Left ventricle myocardium inferior (tissue), 1 donor: ENCODE measurements at regions not wholly inside any gene's neighbourhood (a gene's known extent, or its start where the extent isn't known, plus 50 kb on each side); places are given as distances from the start of the nearest gene placed in this dataset.

ENCODE experiments used
- DNase-seq: peaks from one replicate; pipeline ENCODE4 v3.0.0-alpha.2; 2020
- H3K27ac ChIP-seq: fragments of 200-600 bp; replicated peaks from 2 replicates; pipeline ENCODE4 v1.8.0; 2021
- H3K27me3 ChIP-seq: fragments of 200-600 bp; 2 replicates; pipeline ENCODE4 v1.8.0; 2021; ENCODE audit warnings: low read depth
- H3K36me3 ChIP-seq: fragments of 200-600 bp; 2 replicates; pipeline ENCODE4 v1.8.0; 2021
- H3K4me1 ChIP-seq: fragments of 200-600 bp; 2 replicates; pipeline ENCODE4 v1.8.0; 2021
- H3K4me3 ChIP-seq: fragments of 200-600 bp; 2 replicates; pipeline ENCODE4 v1.8.0; 2021; ENCODE audit warnings: mild to moderate bottlenecking, moderate library complexity
- H3K9me3 ChIP-seq: fragments of 200-600 bp; replicated peaks from 2 replicates; pipeline ENCODE4 v1.8.0; 2021
- CTCF ChIP-seq: fragments of 200-600 bp; IDR thresholded peaks from 2 replicates; pipeline ENCODE4 v1.8.0; 2021; ENCODE audit warnings: antibody characterized with exemption, mild to moderate bottlenecking, borderline replicate concordance
- intact Hi-C: fragments of 100-400 bp; cut with micrococcal nuclease; formaldehyde crosslinking; loops from one replicate; pipeline ENCODE4 v1.11.0; 2022
- donor health status: DM: no; HTN: yes; CAD: no; lungs with severe emphysema.

GRCh38 chr5:167509076-167509475 is 782.4 kb upstream of the WWC1 start:
- Histone ChIP-seq H3K4me3 (no peak overlapping the region), H3K4me1 (no peaks in the 10 kb centered on the region), H3K27me3 (peaks cover 25% of the 10 kb centered on the region), H3K27ac (no peak overlapping the region), H3K9me3 (no peaks in the 10 kb centered on the region), H3K36me3 (no peaks in the 10 kb centered on the region)
- no peak for DNase-seq
- intact Hi-C loops: no loop called here
- TF ChIP-seq CTCF: no peak

- no peak for DNase-seq
- intact Hi-C loops: no loop called here
- no peak for TF ChIP-seq CTCF
- no peaks in the 10 kb centered on the region for H3K9me3 ChIP-seq
- H3K36me3 ChIP-seq: no peaks in the 10 kb centered on the region
- H3K4me1 ChIP-seq: no peaks in the 10 kb centered on the region
- peaks cover 19% of the 10 kb centered on the region for H3K27me3 ChIP-seq
- no peak overlapping the region for H3K4me3 ChIP-seq
- H3K27ac ChIP-seq: no peak overlapping the region
Observed at GRCh38 chr5:167511276-167511675, 780.2 kb upstream of the WWC1 start.

GRCh38 chr5:167512111-167512510 is 779.3 kb upstream of the WWC1 start:
- Histone ChIP-seq H3K27me3 (peaks cover 19% of the 10 kb centered on the region), H3K9me3 (no peaks in the 10 kb centered on the region), H3K27ac (no peak overlapping the region), H3K4me1 (no peaks in the 10 kb centered on the region), H3K36me3 (no peaks in the 10 kb centered on the region), H3K4me3 (no peak overlapping the region)
- intact Hi-C loops: no loop called here
- no peak for TF ChIP-seq CTCF
- DNase-seq: no peak

- H3K4me3 ChIP-seq: no peak overlapping the region
- no peaks in the 10 kb centered on the region for H3K36me3 ChIP-seq
- no peaks in the 10 kb centered on the region for H3K9me3 ChIP-seq
- no peak for DNase-seq
- H3K4me1 ChIP-seq: no peaks in the 10 kb centered on the region
- peaks cover 15% of the 10 kb centered on the region for H3K27me3 ChIP-seq
- TF ChIP-seq CTCF: no peak
- H3K27ac ChIP-seq: no peak overlapping the region
- intact Hi-C loops: no loop called here
Observed at GRCh38 chr5:167513381-167513780, 778.1 kb upstream of the WWC1 start.

- Histone ChIP-seq H3K4me1 (no peaks in the 10 kb centered on the region), H3K27me3 (peaks cover 9% of the 10 kb centered on the region), H3K4me3 (no peak overlapping the region), H3K27ac (no peak overlapping the region), H3K9me3 (no peaks in the 10 kb centered on the region), H3K36me3 (no peaks in the 10 kb centered on the region)
- no peak for DNase-seq
- intact Hi-C loops: no loop called here
- no peak for TF ChIP-seq CTCF
Observed at GRCh38 chr5:167514461-167514860, 777.0 kb upstream of the WWC1 start.

- Histone ChIP-seq H3K27ac (no peak overlapping the region), H3K4me1 (no peaks in the 10 kb centered on the region), H3K4me3 (no peak overlapping the region), H3K27me3 (peaks cover 2% of the 10 kb centered on the region), H3K9me3 (peaks cover 16% of the 10 kb centered on the region), H3K36me3 (no peaks in the 10 kb centered on the region)
- intact Hi-C loops: no loop called here
- no peak for DNase-seq
- TF ChIP-seq CTCF: no peak
Observed at GRCh38 chr5:167525004-167525403, 766.4 kb upstream of the WWC1 start.
